ENCODE measurements at regions not wholly inside any gene's neighbourhood (a gene's known extent, or its start where the extent isn't known, plus 50 kb on each side); places are given as distances from the start of the nearest gene placed in this dataset.

DNA sequence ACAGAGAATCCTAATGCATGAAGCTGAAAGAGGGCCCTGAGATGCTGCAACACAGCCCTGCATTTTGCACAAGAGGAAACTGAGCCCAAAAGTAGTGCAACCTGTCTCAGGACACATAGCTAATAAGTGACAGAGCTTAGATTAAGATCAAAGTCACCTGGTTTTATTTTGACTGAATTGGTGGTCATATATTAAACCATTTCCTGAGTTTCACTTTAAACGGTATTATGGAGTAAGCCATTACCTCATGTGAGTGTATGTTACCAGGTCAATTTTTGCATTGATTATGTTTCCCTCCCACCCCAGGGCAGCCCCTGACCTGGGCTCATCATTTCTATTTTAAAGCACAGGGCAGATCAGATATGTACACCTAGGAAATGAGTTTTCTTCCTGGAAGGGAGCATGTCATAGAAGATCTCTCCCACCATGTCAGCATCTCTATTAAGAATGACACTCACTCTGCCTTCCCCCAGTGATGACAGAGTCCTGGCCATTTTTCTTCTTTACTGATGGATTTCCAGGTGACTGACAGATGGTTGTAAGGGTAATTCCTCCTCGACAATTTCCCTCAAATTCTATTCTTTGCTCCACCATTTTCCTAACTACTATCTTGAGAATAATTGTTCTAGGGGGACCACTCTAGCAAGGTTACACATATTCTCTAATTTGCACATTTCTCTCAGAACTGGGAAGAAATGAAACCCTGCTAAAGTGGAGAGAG is 441.3 kb upstream of the SLC14A2 start:
- H3K27me3 ChIP-seq (ENCODE audit: insufficient read depth, low read depth), result no peaks in the 10 kb centered on the region
- no peak overlapping the region for H3K4me3 ChIP-seq (IDR thresholded peaks at IDR 0.05; ENCODE audit: insufficient read depth, low read depth, low read length)
- no peak overlapping the region for H3K9ac ChIP-seq
- no peaks in the 10 kb centered on the region for H3K79me2 ChIP-seq (ENCODE audit: insufficient read depth, low read depth)
- H3K27ac ChIP-seq, result no peak overlapping the region
- H3K4me1 ChIP-seq (ENCODE audit: low read depth, poor library complexity, severe bottlenecking), result no peaks in the 10 kb centered on the region
- H3K4me2 ChIP-seq, result no peak overlapping the region
- TF ChIP-seq, protein P1, sequence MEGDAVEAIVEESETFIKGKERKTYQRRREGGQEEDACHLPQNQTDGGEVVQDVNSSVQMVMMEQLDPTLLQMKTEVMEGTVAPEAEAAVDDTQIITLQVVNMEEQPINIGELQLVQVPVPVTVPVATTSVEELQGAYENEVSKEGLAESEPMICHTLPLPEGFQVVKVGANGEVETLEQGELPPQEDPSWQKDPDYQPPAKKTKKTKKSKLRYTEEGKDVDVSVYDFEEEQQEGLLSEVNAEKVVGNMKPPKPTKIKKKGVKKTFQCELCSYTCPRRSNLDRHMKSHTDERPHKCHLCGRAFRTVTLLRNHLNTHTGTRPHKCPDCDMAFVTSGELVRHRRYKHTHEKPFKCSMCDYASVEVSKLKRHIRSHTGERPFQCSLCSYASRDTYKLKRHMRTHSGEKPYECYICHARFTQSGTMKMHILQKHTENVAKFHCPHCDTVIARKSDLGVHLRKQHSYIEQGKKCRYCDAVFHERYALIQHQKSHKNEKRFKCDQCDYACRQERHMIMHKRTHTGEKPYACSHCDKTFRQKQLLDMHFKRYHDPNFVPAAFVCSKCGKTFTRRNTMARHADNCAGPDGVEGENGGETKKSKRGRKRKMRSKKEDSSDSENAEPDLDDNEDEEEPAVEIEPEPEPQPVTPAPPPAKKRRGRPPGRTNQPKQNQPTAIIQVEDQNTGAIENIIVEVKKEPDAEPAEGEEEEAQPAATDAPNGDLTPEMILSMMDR (conservative IDR thresholded peaks at IDR 0.05; ENCODE audit: low read depth, low read length), result no peak
- no peak overlapping the region for H2AFZ ChIP-seq (ENCODE audit: low read depth)
- no peaks in the 10 kb centered on the region for H3K36me3 ChIP-seq (ENCODE audit: insufficient read depth)
- no peaks in the 10 kb centered on the region for H4K20me1 ChIP-seq (ENCODE audit: insufficient read depth)

DNA sequence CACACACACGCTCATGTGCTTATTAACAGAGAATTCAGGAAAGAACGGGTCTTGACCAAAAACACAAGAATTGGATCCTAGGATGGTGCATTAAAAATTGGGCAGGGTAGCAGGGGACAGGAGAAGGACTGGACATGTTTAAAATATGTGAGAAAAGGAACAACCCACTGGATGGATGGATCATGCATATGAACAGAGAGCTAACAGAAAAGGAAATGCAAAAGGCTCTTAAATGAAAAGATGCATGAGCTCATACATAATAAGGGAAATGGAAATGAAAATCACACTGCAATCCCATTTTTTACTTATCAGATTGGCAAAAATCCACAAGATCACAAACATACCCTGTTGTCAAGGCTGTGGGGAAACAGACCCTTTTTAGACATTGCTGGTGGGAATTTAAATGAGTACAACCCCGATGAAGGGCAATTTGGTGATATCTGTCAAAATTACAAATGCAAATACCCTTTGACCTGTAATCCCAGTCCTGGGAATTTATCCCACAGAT is 440.6 kb upstream of the SLC14A2 start:
- H3K27me3 ChIP-seq (ENCODE audit: insufficient read depth, low read depth), result no peaks in the 10 kb centered on the region
- TF ChIP-seq, protein P1 (conservative IDR thresholded peaks at IDR 0.05; ENCODE audit: low read depth, low read length), result no peak
- no peak overlapping the region for H3K27ac ChIP-seq
- no peak overlapping the region for H3K4me2 ChIP-seq
- H3K9ac ChIP-seq, result no peak overlapping the region
- H3K4me3 ChIP-seq (IDR thresholded peaks at IDR 0.05; ENCODE audit: insufficient read depth, low read depth, low read length), result no peak overlapping the region
- H4K20me1 ChIP-seq (ENCODE audit: insufficient read depth), result no peaks in the 10 kb centered on the region
- H2AFZ ChIP-seq (ENCODE audit: low read depth), result no peak overlapping the region
- no peaks in the 10 kb centered on the region for H3K4me1 ChIP-seq (ENCODE audit: low read depth, poor library complexity, severe bottlenecking)
- no peaks in the 10 kb centered on the region for H3K79me2 ChIP-seq (ENCODE audit: insufficient read depth, low read depth)
- no peaks in the 10 kb centered on the region for H3K36me3 ChIP-seq (ENCODE audit: insufficient read depth)

DNA sequence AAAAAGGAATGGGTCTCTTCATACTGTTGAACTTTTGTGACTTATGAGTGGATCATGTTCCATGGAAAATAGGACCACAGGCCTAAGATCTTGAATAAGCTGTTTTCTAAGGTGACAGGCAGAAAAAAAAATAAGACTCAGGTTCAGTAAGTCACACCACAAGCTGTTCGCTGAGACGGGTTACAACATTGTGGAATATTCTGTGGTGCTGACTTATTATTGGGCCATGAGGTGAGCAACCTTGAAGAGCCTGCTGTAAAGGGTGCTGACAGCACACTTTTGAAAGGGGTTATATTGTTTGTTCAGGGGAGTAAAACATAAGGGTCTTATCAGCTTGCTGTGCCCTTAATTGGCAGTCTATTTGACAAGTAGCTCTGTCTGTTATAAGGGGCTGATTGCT is 439.8 kb upstream of the SLC14A2 start:
- Histone ChIP-seq H3K79me2 (ENCODE audit: insufficient read depth, low read depth) (no peaks in the 10 kb centered on the region), H3K27ac (no peak overlapping the region), H3K27me3 (ENCODE audit: insufficient read depth, low read depth) (no peaks in the 10 kb centered on the region), H2AFZ (ENCODE audit: low read depth) (no peak overlapping the region), H4K20me1 (ENCODE audit: insufficient read depth) (no peaks in the 10 kb centered on the region), H3K4me2 (no peak overlapping the region), H3K36me3 (ENCODE audit: insufficient read depth) (no peaks in the 10 kb centered on the region), H3K4me3 (IDR thresholded peaks at IDR 0.05; ENCODE audit: insufficient read depth, low read depth, low read length) (no peak overlapping the region), H3K9ac (no peak overlapping the region), H3K4me1 (ENCODE audit: low read depth, poor library complexity, severe bottlenecking) (no peaks in the 10 kb centered on the region)
- TF ChIP-seq, protein P1 (conservative IDR thresholded peaks at IDR 0.05; ENCODE audit: low read depth, low read length), result no peak

- Histone ChIP-seq H3K4me2 (no peak overlapping the region), H4K20me1 (ENCODE audit: insufficient read depth) (no peaks in the 10 kb centered on the region), H3K4me3 (IDR thresholded peaks at IDR 0.05; ENCODE audit: insufficient read depth, low read depth, low read length) (no peak overlapping the region), H2AFZ (ENCODE audit: low read depth) (no peak overlapping the region), H3K9ac (no peak overlapping the region), H3K27ac (no peak overlapping the region), H3K4me1 (ENCODE audit: low read depth, poor library complexity, severe bottlenecking) (no peaks in the 10 kb centered on the region), H3K27me3 (ENCODE audit: insufficient read depth, low read depth) (no peaks in the 10 kb centered on the region), H3K36me3 (ENCODE audit: insufficient read depth) (no peaks in the 10 kb centered on the region), H3K79me2 (ENCODE audit: insufficient read depth, low read depth) (no peaks in the 10 kb centered on the region)
- TF ChIP-seq, protein P1 (conservative IDR thresholded peaks at IDR 0.05; ENCODE audit: low read depth, low read length), result no peak
Observed at GRCh38 chr18:45186832-45187231, 428.4 kb upstream of the SLC14A2 start.

All from KMS-11 (cell line).